Loucy (cell line): ENCODE measurements at regions not wholly inside any gene's neighbourhood (a gene's known extent, or its start where the extent isn't known, plus 50 kb on each side); places are given as distances from the start of the nearest gene placed in this dataset.

Experiments
- H2AFZ ChIP-seq: fragments of 200-600 bp; sonication (generic); 2 replicates; pipeline ENCODE4 v1.6.0; 2016; ENCODE audit warnings: antibody characterized with exemption, mild to moderate bottlenecking, low read length, moderate library complexity
- H3F3A ChIP-seq: fragments of 200-600 bp; 2 replicates; pipeline ENCODE4 v1.6.0; 2016; ENCODE audit warnings: antibody characterized with exemption, low read depth, mild to moderate bottlenecking
- H3K27me3 ChIP-seq: fragments of 200-600 bp; sonication (generic); 2 replicates; pipeline ENCODE4 v1.6.1; 2014; ENCODE audit warnings: low read length, mild to moderate bottlenecking; ENCODE audit not compliant: insufficient read depth, poor library complexity, severe bottlenecking
- H3K36me3 ChIP-seq: fragments of 200-600 bp; sonication (generic); 2 replicates; pipeline ENCODE4 v1.6.1; 2016; ENCODE audit warnings: low read length; ENCODE audit not compliant: insufficient read depth
- H3K4me1 ChIP-seq: fragments of 200-600 bp; sonication (generic); 2 replicates; pipeline ENCODE4 v1.5.1; 2014; ENCODE audit warnings: low read length, mild to moderate bottlenecking; ENCODE audit not compliant: insufficient read depth, poor library complexity, severe bottlenecking
- H3K4me2 ChIP-seq: fragments of 200-600 bp; sonication (generic); 2 replicates; pipeline ENCODE4 v1.6.0; 2014; ENCODE audit warnings: antibody characterized with exemption, low read length, low read depth, mild to moderate bottlenecking; ENCODE audit not compliant: poor library complexity, severe bottlenecking
- H3K4me3 ChIP-seq: fragments of 200-600 bp; sonication (generic); 2 replicates; pipeline ENCODE4 v1.5.1; 2014; ENCODE audit warnings: low read length, mild to moderate bottlenecking, mixed read lengths; ENCODE audit not compliant: poor library complexity, severe bottlenecking
- H3K79me2 ChIP-seq: fragments of 200-600 bp; sonication (generic); 2 replicates; pipeline ENCODE4 v1.6.1; 2014; ENCODE audit warnings: low read length; ENCODE audit not compliant: insufficient read depth
- H3K9ac ChIP-seq: fragments of 200-600 bp; sonication (generic); 2 replicates; pipeline ENCODE4 v1.6.0; 2014; ENCODE audit warnings: mild to moderate bottlenecking, low read depth, low read length, moderate library complexity; ENCODE audit not compliant: poor library complexity, severe bottlenecking
- H3K9me2 ChIP-seq: fragments of 200-600 bp; sonication (generic); replicated peaks from 2 replicates; pipeline ENCODE4 v1.6.1; 2016; ENCODE audit warnings: low read depth, low read length, mixed read lengths
- H3K9me3 ChIP-seq: fragments of 200-600 bp; sonication (generic); 2 replicates; pipeline ENCODE4 v1.6.1; 2014; ENCODE audit warnings: mild to moderate bottlenecking, antibody characterized with exemption, low read length, low read depth; ENCODE audit not compliant: insufficient read depth
- H4K20me1 ChIP-seq: fragments of 200-600 bp; sonication (generic); 2 replicates; pipeline ENCODE4 v1.6.0; 2014; ENCODE audit warnings: antibody characterized with exemption, low read length, mild to moderate bottlenecking; ENCODE audit not compliant: insufficient read depth, poor library complexity, severe bottlenecking
- CTCF ChIP-seq: fragments of 200-600 bp; sonication (generic); conservative IDR thresholded peaks from 2 replicates; pipeline ENCODE4 v1.5.1; 2014; ENCODE audit warnings: mild to moderate bottlenecking, antibody characterized with exemption, low read length
- EZH2phosphoT487 ChIP-seq: fragments of 200-600 bp; IDR thresholded peaks from 2 replicates; pipeline ENCODE4 v1.6.1; 2018; ENCODE audit warnings: antibody characterized with exemption, mild to moderate bottlenecking, moderate library complexity, borderline replicate concordance

GRCh38 chr12:131352296-131352900, 358.5 kb upstream of the SFSWAP start:
- H3K4me3 ChIP-seq = no peak overlapping the region
- H3F3A ChIP-seq = no peaks in the 10 kb centered on the region
- H3K4me1 ChIP-seq = no peaks in the 10 kb centered on the region
- H2AFZ ChIP-seq = no peak overlapping the region
- H3K36me3 ChIP-seq = no peaks in the 10 kb centered on the region
- H3K4me2 ChIP-seq = no peak overlapping the region
- no peaks in the 10 kb centered on the region for H3K27me3 ChIP-seq
- H3K79me2 ChIP-seq = no peaks in the 10 kb centered on the region
- H3K9me2 ChIP-seq = no peaks in the 10 kb centered on the region
- no peak overlapping the region for H3K9ac ChIP-seq
- H3K9me3 ChIP-seq = no peaks in the 10 kb centered on the region; the same call in 1 of the 2 replicates
- H4K20me1 ChIP-seq = no peaks in the 10 kb centered on the region
- no peak for TF ChIP-seq CTCF
- TF ChIP-seq EZH2phosphoT487 = no peak

- H3K27me3 ChIP-seq = no peaks in the 10 kb centered on the region
- no peaks in the 10 kb centered on the region for H3K4me1 ChIP-seq
- no peaks in the 10 kb centered on the region for H3F3A ChIP-seq
- H3K36me3 ChIP-seq = no peaks in the 10 kb centered on the region
- no peaks in the 10 kb centered on the region for H3K79me2 ChIP-seq
- H3K9me2 ChIP-seq = no peaks in the 10 kb centered on the region
- TF ChIP-seq CTCF (no peak), EZH2phosphoT487 (no peak)
- no peak overlapping the region for H3K4me2 ChIP-seq
- no peak overlapping the region for H3K9ac ChIP-seq
- no peaks in the 10 kb centered on the region for H4K20me1 ChIP-seq
- H3K9me3 ChIP-seq = no peaks in the 10 kb centered on the region; the same call in 1 of the 2 replicates
- H3K4me3 ChIP-seq = no peak overlapping the region
- H2AFZ ChIP-seq = no peak overlapping the region
Measured at GRCh38 chr12:131353376-131353775, 357.5 kb upstream of the SFSWAP start.

- H2AFZ ChIP-seq = no peak overlapping the region
- no peaks in the 10 kb centered on the region for H3K27me3 ChIP-seq
- TF ChIP-seq CTCF = no peak
- TF ChIP-seq EZH2phosphoT487 = no peak
- H3K4me3 ChIP-seq = no peak overlapping the region
- no peaks in the 10 kb centered on the region for H3K79me2 ChIP-seq
- H3K9me3 ChIP-seq = no peaks in the 10 kb centered on the region; the same call in 1 of the 2 replicates
- no peaks in the 10 kb centered on the region for H3K36me3 ChIP-seq
- no peak overlapping the region for H3K4me2 ChIP-seq
- no peaks in the 10 kb centered on the region for H3K4me1 ChIP-seq
- H3K9ac ChIP-seq = no peak overlapping the region
- no peaks in the 10 kb centered on the region for H3F3A ChIP-seq
- no peaks in the 10 kb centered on the region for H4K20me1 ChIP-seq
- H3K9me2 ChIP-seq = no peaks in the 10 kb centered on the region
Measured at GRCh38 chr12:131353826-131354225, 357.1 kb upstream of the SFSWAP start.
